WI38 (cell line): ENCODE measurements at regions not wholly inside any gene's neighbourhood (a gene's known extent, or its start where the extent isn't known, plus 50 kb on each side); places are given as distances from the start of the nearest gene placed in this dataset.

ENCODE experiments used
- H3K4me3 ChIP-seq: 2 replicates; pipeline ENCODE4 v1.5.1; 2011; ENCODE audit warnings: low read depth, mild to moderate bottlenecking, control low read depth, low read length
- CTCF ChIP-seq: IDR thresholded peaks from 2 replicates; pipeline ENCODE4 v1.5.1; 2012; ENCODE audit warnings: low read depth, mild to moderate bottlenecking, control low read depth, low read length

- H3K4me3 ChIP-seq: no peak overlapping the region
- TF ChIP-seq CTCF: no peak
Measured at GRCh38 chr7:110564246-110564645, 526.7 kb upstream of the LRRN3 start.

- TF ChIP-seq CTCF: no peak
- no peak overlapping the region for H3K4me3 ChIP-seq
Measured at GRCh38 chr7:110568388-110568787, 522.5 kb upstream of the LRRN3 start.

GRCh38 chr7:110568932-110569331 lies 522.0 kb upstream of the LRRN3 start:
- no peak for TF ChIP-seq CTCF
- no peak overlapping the region for H3K4me3 ChIP-seq

GRCh38 chr7:110569486-110570205 lies 521.3 kb upstream of the LRRN3 start:
- peak overlapping the region; percentile 11; the same call in 1 of the 2 replicates for H3K4me3 ChIP-seq
- TF ChIP-seq CTCF: no peak

GRCh38 chr7:110573862-110574528 lies 516.9 kb upstream of the LRRN3 start:
- TF ChIP-seq CTCF: no peak
- no peak overlapping the region; the same call in 1 of the 2 replicates for H3K4me3 ChIP-seq

GRCh38 chr7:110587294-110587693 lies 503.6 kb upstream of the LRRN3 start:
- H3K4me3 ChIP-seq: no peak overlapping the region
- no peak for TF ChIP-seq CTCF

GRCh38 chr7:110590415-110590814 lies 500.5 kb upstream of the LRRN3 start:
- no peak for TF ChIP-seq CTCF
- no peak overlapping the region for H3K4me3 ChIP-seq
